Parathyroid adenoma (tissue), 2 donors: ENCODE measurements at regions not wholly inside any gene's neighbourhood (a gene's known extent, or its start where the extent isn't known, plus 50 kb on each side); places are given as distances from the start of the nearest gene placed in this dataset.

Experiments used
- H2AFZ ChIP-seq: fragments of 300-600 bp; sonication (generic); one replicate; pipeline ENCODE4 v1.7.0; 2017; ENCODE audit warnings: antibody characterized with exemption, mild to moderate bottlenecking
- H3K27ac ChIP-seq: fragments of 300-600 bp; sonication (generic); one replicate; pipeline ENCODE4 v1.7.0; 2017
- H3K27me3 ChIP-seq: fragments of 300-600 bp; sonication (generic); one replicate; pipeline ENCODE4 v1.7.0; 2017; ENCODE audit warnings: low read length; ENCODE audit not compliant: control insufficient read depth, insufficient read depth
- H3K36me3 ChIP-seq: fragments of 300-600 bp; sonication (generic); one replicate; pipeline ENCODE4 v1.7.0; 2017; ENCODE audit warnings: low read length; ENCODE audit not compliant: control insufficient read depth, insufficient read depth
- H3K4me1 ChIP-seq: fragments of 300-600 bp; sonication (generic); one replicate; pipeline ENCODE4 v1.7.0; 2017; ENCODE audit warnings: control low read depth
- H3K4me2 ChIP-seq: fragments of 300-600 bp; sonication (generic); one replicate; pipeline ENCODE4 v1.7.0; 2017; ENCODE audit warnings: low read length
- H3K4me3 ChIP-seq: fragments of 300-600 bp; sonication (generic); one replicate; pipeline ENCODE4 v1.7.0; 2017; ENCODE audit warnings: low read depth, low read length
- H3K79me2 ChIP-seq: fragments of 300-600 bp; sonication (generic); one replicate; pipeline ENCODE4 v1.7.0; 2017; ENCODE audit warnings: control low read depth
- H3K9ac ChIP-seq: fragments of 300-600 bp; sonication (generic); one replicate; pipeline ENCODE4 v1.7.0; 2017; ENCODE audit warnings: mild to moderate bottlenecking
- H3K9me3 ChIP-seq: fragments of 300-600 bp; sonication (generic); one replicate; pipeline ENCODE4 v1.7.0; 2017; ENCODE audit warnings: low read length; ENCODE audit not compliant: control insufficient read depth
- CTCF ChIP-seq: fragments of 300-600 bp; sonication (generic); IDR thresholded peaks from one replicate; pipeline ENCODE4 v1.7.0; 2017; ENCODE audit warnings: antibody characterized with exemption, mild to moderate bottlenecking
- donor health status: primary hyperparathyroidism.

- no peaks in the 10 kb centered on the region for H3K9me3 ChIP-seq
- H3K9ac ChIP-seq = no peak overlapping the region
- TF ChIP-seq CTCF = no peak
- H3K4me2 ChIP-seq = no peak overlapping the region
- H3K27me3 ChIP-seq = no peaks in the 10 kb centered on the region
- H3K4me1 ChIP-seq = peaks cover 9% of the 10 kb centered on the region
- H3K79me2 ChIP-seq = no peaks in the 10 kb centered on the region
- no peaks in the 10 kb centered on the region for H3K36me3 ChIP-seq
- H3K27ac ChIP-seq = peak overlapping the region; percentile 76
- H3K4me3 ChIP-seq = no peak overlapping the region
- no peak overlapping the region for H2AFZ ChIP-seq
Observed at GRCh38 chr21:39006571-39007311, 176.5 kb downstream of the PSMG1 start.

- Histone ChIP-seq H3K27me3 (no peaks in the 10 kb centered on the region), H3K36me3 (no peaks in the 10 kb centered on the region), H3K27ac (peak overlapping the region; percentile 76), H3K4me2 (no peak overlapping the region), H2AFZ (peak overlapping the region; percentile 40), H3K9me3 (no peaks in the 10 kb centered on the region), H3K9ac (no peak overlapping the region), H3K4me1 (peaks cover 9% of the 10 kb centered on the region), H3K79me2 (no peaks in the 10 kb centered on the region), H3K4me3 (no peak overlapping the region)
- no peak for TF ChIP-seq CTCF
Observed at GRCh38 chr21:39005502-39005787, 177.8 kb downstream of the PSMG1 start.

- H3K4me3 ChIP-seq = no peak overlapping the region
- H3K4me1 ChIP-seq = peaks cover 9% of the 10 kb centered on the region
- peak overlapping the region; percentile 40 for H2AFZ ChIP-seq
- H3K79me2 ChIP-seq = no peaks in the 10 kb centered on the region
- no peaks in the 10 kb centered on the region for H3K36me3 ChIP-seq
- no peak overlapping the region for H3K9ac ChIP-seq
- no peak overlapping the region for H3K4me2 ChIP-seq
- H3K27me3 ChIP-seq = no peaks in the 10 kb centered on the region
- TF ChIP-seq CTCF = no peak
- H3K9me3 ChIP-seq = no peaks in the 10 kb centered on the region
- peak overlapping the region; percentile 76 for H3K27ac ChIP-seq
Observed at GRCh38 chr21:39004634-39005501, 178.4 kb downstream of the PSMG1 start.

- no peak for TF ChIP-seq CTCF
- no peaks in the 10 kb centered on the region for H3K27me3 ChIP-seq
- no peak overlapping the region for H3K4me3 ChIP-seq
- H3K9me3 ChIP-seq = no peaks in the 10 kb centered on the region
- H3K4me2 ChIP-seq = no peak overlapping the region
- H3K27ac ChIP-seq = peak overlapping the region; percentile 76
- no peaks in the 10 kb centered on the region for H3K79me2 ChIP-seq
- H3K36me3 ChIP-seq = no peaks in the 10 kb centered on the region
- H3K9ac ChIP-seq = no peak overlapping the region
- no peak overlapping the region for H2AFZ ChIP-seq
- peaks cover 9% of the 10 kb centered on the region for H3K4me1 ChIP-seq
Observed at GRCh38 chr21:39003982-39004633, 179.1 kb downstream of the PSMG1 start.
